ENCODE measurements at regions not wholly inside any gene's neighbourhood (a gene's known extent, or its start where the extent isn't known, plus 50 kb on each side); places are given as distances from the start of the nearest gene placed in this dataset.

DNA sequence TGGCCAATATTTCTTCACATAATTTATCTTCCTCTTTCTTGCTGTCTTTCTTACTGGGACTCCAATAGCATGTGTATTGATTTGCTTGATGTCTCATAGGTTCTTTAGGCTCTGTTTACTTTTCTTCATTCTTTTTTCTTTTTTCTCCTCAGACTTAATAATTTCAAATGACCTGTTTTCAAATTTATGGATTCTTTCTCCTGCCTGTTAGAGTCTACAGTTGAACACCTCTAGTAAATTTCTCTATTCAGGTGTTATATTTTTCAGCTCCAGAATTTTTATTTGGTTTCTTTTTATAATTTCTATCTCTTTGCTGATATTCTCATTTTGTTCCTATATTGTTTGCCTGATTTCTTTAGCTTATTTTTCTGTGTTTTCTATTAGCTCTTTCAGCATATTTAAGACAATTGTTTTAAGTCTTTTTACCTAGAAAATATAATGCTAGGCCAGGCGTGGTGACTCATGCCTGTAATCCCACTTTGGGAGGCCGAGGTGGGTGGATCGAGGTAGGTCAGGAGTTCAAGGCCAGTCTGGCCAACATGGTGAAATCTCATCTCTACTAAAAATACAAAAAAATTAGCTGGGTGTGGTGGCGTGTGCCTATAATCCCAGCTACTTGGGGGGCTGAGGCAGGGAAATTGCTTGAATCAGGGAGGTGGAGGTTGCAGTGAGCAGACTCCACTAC lies 61.9 kb upstream of the TNS3 start:
- TF ChIP-seq, protein P1, sequence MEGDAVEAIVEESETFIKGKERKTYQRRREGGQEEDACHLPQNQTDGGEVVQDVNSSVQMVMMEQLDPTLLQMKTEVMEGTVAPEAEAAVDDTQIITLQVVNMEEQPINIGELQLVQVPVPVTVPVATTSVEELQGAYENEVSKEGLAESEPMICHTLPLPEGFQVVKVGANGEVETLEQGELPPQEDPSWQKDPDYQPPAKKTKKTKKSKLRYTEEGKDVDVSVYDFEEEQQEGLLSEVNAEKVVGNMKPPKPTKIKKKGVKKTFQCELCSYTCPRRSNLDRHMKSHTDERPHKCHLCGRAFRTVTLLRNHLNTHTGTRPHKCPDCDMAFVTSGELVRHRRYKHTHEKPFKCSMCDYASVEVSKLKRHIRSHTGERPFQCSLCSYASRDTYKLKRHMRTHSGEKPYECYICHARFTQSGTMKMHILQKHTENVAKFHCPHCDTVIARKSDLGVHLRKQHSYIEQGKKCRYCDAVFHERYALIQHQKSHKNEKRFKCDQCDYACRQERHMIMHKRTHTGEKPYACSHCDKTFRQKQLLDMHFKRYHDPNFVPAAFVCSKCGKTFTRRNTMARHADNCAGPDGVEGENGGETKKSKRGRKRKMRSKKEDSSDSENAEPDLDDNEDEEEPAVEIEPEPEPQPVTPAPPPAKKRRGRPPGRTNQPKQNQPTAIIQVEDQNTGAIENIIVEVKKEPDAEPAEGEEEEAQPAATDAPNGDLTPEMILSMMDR (IDR thresholded peaks at IDR 0.05), result no peak
- no peak for TF ChIP-seq POLR2A (IDR thresholded peaks at IDR 0.05)
